NB4 (cell line): ENCODE measurements at regions not wholly inside any gene's neighbourhood (a gene's known extent, or its start where the extent isn't known, plus 50 kb on each side); places are given as distances from the start of the nearest gene placed in this dataset.

ENCODE experiments used
- POLR2A ChIP-seq: IDR thresholded peaks from 2 replicates; pipeline ENCODE4 v1.6.1; 2011; ENCODE audit warnings: mild to moderate bottlenecking; ENCODE audit not compliant: insufficient read length; ENCODE audit errors: extremely low read depth
- TF ChIP-seq, protein P1 (sequence below): IDR thresholded peaks from one replicate; pipeline ENCODE4 v1.5.1; 2012; ENCODE audit warnings: low read depth, low read length

DNA sequence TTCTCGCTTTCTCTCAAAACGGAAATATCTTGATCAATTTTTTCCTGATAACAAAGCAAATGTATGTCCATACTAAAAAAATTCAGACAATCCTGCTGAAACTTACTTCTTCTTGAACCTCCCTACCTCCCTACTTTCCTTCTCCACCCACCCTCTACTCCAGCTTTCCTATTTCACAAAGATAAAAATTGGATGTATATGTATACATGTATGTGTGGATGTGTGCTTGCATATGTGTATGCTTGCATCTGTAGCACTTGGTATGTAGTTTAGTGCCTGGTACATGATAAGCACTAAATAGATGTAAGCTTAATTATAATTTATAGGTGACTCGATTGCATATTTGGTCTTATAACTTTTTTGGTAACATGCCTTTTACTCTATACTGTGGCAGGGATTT, 167.5 kb upstream of the ITGA4 start:
- TF ChIP-seq, protein P1, sequence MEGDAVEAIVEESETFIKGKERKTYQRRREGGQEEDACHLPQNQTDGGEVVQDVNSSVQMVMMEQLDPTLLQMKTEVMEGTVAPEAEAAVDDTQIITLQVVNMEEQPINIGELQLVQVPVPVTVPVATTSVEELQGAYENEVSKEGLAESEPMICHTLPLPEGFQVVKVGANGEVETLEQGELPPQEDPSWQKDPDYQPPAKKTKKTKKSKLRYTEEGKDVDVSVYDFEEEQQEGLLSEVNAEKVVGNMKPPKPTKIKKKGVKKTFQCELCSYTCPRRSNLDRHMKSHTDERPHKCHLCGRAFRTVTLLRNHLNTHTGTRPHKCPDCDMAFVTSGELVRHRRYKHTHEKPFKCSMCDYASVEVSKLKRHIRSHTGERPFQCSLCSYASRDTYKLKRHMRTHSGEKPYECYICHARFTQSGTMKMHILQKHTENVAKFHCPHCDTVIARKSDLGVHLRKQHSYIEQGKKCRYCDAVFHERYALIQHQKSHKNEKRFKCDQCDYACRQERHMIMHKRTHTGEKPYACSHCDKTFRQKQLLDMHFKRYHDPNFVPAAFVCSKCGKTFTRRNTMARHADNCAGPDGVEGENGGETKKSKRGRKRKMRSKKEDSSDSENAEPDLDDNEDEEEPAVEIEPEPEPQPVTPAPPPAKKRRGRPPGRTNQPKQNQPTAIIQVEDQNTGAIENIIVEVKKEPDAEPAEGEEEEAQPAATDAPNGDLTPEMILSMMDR = no peak
- no peak for TF ChIP-seq POLR2A
